Activated CD4-positive, CD25-positive, alpha-beta regulatory T cell treated with anti-CD3 and anti-CD28 coated beads, Interleukin-2, amount 50 U/mL, for 72 hours (primary cell): ENCODE measurements at regions not wholly inside any gene's neighbourhood (a gene's known extent, or its start where the extent isn't known, plus 50 kb on each side); places are given as distances from the start of the nearest gene placed in this dataset.
"Not testable (repeated sequence)": the region's sequence is repeated elsewhere in the genome, so short reads cannot be mapped to it uniquely, and the experiment has no call there.

Experiments used
- DNase-seq: peaks from one replicate; pipeline ENCODE4 v3.0.0; 2021

GRCh38 chr2:16777123-16777870 lies 111.7 kb upstream of the CYRIA start:
- no peak for DNase-seq

GRCh38 chr2:16775899-16776231 lies 110.2 kb upstream of the CYRIA start:
- no peak for DNase-seq

GRCh38 chr2:16774980-16775898 lies 109.6 kb upstream of the CYRIA start:
- no peak for DNase-seq

GRCh38 chr2:16774091-16774490 lies 108.5 kb upstream of the CYRIA start:
- DNase-seq = no peak

GRCh38 chr2:16773080-16773713 lies 107.6 kb upstream of the CYRIA start:
- DNase-seq = no peak

GRCh38 chr2:16767789-16768476 lies 102.3 kb upstream of the CYRIA start:
- no peak for DNase-seq

GRCh38 chr2:16765356-16765755 lies 99.7 kb upstream of the CYRIA start:
- no peak for DNase-seq

GRCh38 chr2:16764487-16764886 lies 98.9 kb upstream of the CYRIA start:
- DNase-seq = no peak

- no peak for DNase-seq
Observed at GRCh38 chr2:16763493-16763899, 97.9 kb upstream of the CYRIA start.

GRCh38 chr2:16763056-16763455 lies 97.4 kb upstream of the CYRIA start:
- DNase-seq = no peak

GRCh38 chr2:16760426-16760825 lies 94.8 kb upstream of the CYRIA start:
- DNase-seq = no peak

GRCh38 chr2:16756831-16757644 lies 91.4 kb upstream of the CYRIA start:
- DNase-seq = peak; percentile 70

- DNase-seq = no peak
Observed at GRCh38 chr2:16755442-16755841, 89.8 kb upstream of the CYRIA start.

GRCh38 chr2:16753025-16753424 lies 87.4 kb upstream of the CYRIA start:
- not testable (repeated sequence) for DNase-seq

- not testable (repeated sequence) for DNase-seq
Observed at GRCh38 chr2:16750925-16751214, 85.2 kb upstream of the CYRIA start.

GRCh38 chr2:16750175-16750924 lies 84.7 kb upstream of the CYRIA start:
- no peak for DNase-seq

- DNase-seq = not testable (repeated sequence)
Observed at GRCh38 chr2:16748511-16749266, 83.1 kb upstream of the CYRIA start.

- DNase-seq = no peak
Observed at GRCh38 chr2:16747689-16748088, 82.1 kb upstream of the CYRIA start.

- DNase-seq = no peak
Observed at GRCh38 chr2:16747257-16747656, 81.6 kb upstream of the CYRIA start.

GRCh38 chr2:16746833-16747232 lies 81.2 kb upstream of the CYRIA start:
- no peak for DNase-seq

GRCh38 chr2:16746329-16746728 lies 80.7 kb upstream of the CYRIA start:
- DNase-seq = no peak
